ENCODE measurements at regions not wholly inside any gene's neighbourhood (a gene's known extent, or its start where the extent isn't known, plus 50 kb on each side); places are given as distances from the start of the nearest gene placed in this dataset.

DNA sequence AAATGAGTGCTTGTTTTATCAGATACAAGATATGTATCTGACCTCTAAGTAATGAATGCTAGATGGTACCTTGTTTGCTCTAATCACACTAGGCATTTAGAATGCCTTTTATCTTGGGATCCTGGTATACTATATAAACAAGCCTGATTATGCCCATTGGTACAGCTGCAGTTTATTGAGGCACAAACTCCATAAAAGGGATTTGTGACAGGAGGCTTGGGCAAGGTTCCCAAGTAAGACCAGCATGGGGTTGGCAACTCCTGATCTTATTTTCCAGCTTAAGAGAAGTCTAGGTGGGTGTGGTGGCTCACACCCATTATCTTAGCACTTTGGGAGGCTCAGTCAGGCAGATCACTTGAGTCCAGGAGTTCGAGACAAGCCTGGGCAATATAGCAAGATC, 93.9 kb upstream of the DMRT1 start:
- H3K36me3 ChIP-seq (ENCODE audit: insufficient read depth): 0 out of 2 replicates have a peak, but pooled peaks cover 6% of the 10 kb centered on the region
- TF ChIP-seq ZNF114 (CRISPR knock-in tag; IDR thresholded peaks at IDR 0.05) (no peak), REST (IDR thresholded peaks at IDR 0.05; ENCODE audit: unreplicated experiment) (no peak), JUNB (IDR thresholded peaks at IDR 0.05; ENCODE audit: unreplicated experiment) (no peak)
- no peak overlapping the region for H3K4me3 ChIP-seq
- DNase-seq (ENCODE audit: low spot score): no peak
- H3K79me2 ChIP-seq (replicated peaks; ENCODE audit: insufficient read depth): no peaks in the 10 kb centered on the region
- Mint-ChIP-seq H3K4me3 (no peak overlapping the region), H3K27me3 (ENCODE audit: insufficient read depth, low read depth, poor library complexity) (peaks cover 12% of the 10 kb centered on the region), H3K4me1 (peaks cover 19% of the 10 kb centered on the region), H3K9me3 (no peaks in the 10 kb centered on the region), H3K36me3 (ENCODE audit: low read depth) (peaks cover 19% of the 10 kb centered on the region; the same call in 2 of the 3 replicates), H3K27ac (no peak overlapping the region)
- no peak overlapping the region for H3K4me2 ChIP-seq
- peaks cover 6% of the 10 kb centered on the region for H3K4me1 ChIP-seq (ENCODE audit: insufficient read depth)
- ATAC-seq: no peak
- no peak overlapping the region for H2AFZ ChIP-seq
- H3K9me2 ChIP-seq (ENCODE audit: insufficient read depth): no peaks in the 10 kb centered on the region
- no peak overlapping the region for H3K27ac ChIP-seq (ENCODE audit: low read depth)
- H3K27me3 ChIP-seq (ENCODE audit: insufficient read depth): no peaks in the 10 kb centered on the region
- H4K20me1 ChIP-seq (replicated peaks; ENCODE audit: insufficient read depth): no peaks in the 10 kb centered on the region
- no peaks in the 10 kb centered on the region for H3F3A ChIP-seq (replicated peaks; ENCODE audit: low read depth)

- Histone ChIP-seq H2AFZ (no peak overlapping the region), H4K20me1 (replicated peaks; ENCODE audit: insufficient read depth) (no peaks in the 10 kb centered on the region), H3K4me2 (no peak overlapping the region), H3K4me1 (ENCODE audit: insufficient read depth) (peaks cover 6% of the 10 kb centered on the region), H3K9me2 (ENCODE audit: insufficient read depth) (no peaks in the 10 kb centered on the region), H3K27ac (ENCODE audit: low read depth) (no peak overlapping the region), H3K36me3 (ENCODE audit: insufficient read depth) (no peaks in the 10 kb centered on the region), H3F3A (replicated peaks; ENCODE audit: low read depth) (no peaks in the 10 kb centered on the region), H3K79me2 (replicated peaks; ENCODE audit: insufficient read depth) (no peaks in the 10 kb centered on the region), H3K4me3 (no peak overlapping the region), H3K27me3 (ENCODE audit: insufficient read depth) (no peaks in the 10 kb centered on the region)
- H3K27me3 Mint-ChIP-seq (ENCODE audit: insufficient read depth, low read depth, poor library complexity): peaks cover 9% of the 10 kb centered on the region
- H3K36me3 Mint-ChIP-seq (ENCODE audit: low read depth): peaks cover 12% of the 10 kb centered on the region; the same call in 2 of the 3 replicates
- peaks cover 19% of the 10 kb centered on the region for H3K4me1 Mint-ChIP-seq
- H3K27ac Mint-ChIP-seq: peak overlapping the region; percentile 44; the same call in 1 of the 2 replicates
- TF ChIP-seq ZNF114 (CRISPR knock-in tag; IDR thresholded peaks at IDR 0.05) (no peak), NANOG (IDR thresholded peaks at IDR 0.05; ENCODE audit: borderline replicate concordance) (no peak), ZNF331 (CRISPR knock-in tag; IDR thresholded peaks at IDR 0.05; ENCODE audit: low read depth) (no peak), CREB1 (CRISPR knock-in tag; IDR thresholded peaks at IDR 0.05; ENCODE audit: low read depth) (no peak), STAT1 (IDR thresholded peaks at IDR 0.05; ENCODE audit: unreplicated experiment) (no peak), POLR2AphosphoS5 (IDR thresholded peaks at IDR 0.05; ENCODE audit: low read depth) (no peak)
- TF ChIP-seq, protein P1, sequence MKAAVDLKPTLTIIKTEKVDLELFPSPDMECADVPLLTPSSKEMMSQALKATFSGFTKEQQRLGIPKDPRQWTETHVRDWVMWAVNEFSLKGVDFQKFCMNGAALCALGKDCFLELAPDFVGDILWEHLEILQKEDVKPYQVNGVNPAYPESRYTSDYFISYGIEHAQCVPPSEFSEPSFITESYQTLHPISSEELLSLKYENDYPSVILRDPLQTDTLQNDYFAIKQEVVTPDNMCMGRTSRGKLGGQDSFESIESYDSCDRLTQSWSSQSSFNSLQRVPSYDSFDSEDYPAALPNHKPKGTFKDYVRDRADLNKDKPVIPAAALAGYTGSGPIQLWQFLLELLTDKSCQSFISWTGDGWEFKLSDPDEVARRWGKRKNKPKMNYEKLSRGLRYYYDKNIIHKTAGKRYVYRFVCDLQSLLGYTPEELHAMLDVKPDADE (IDR thresholded peaks at IDR 0.05): no peak
- no peaks in the 10 kb centered on the region; the same call in 1 of the 3 replicates for H3K9me3 Mint-ChIP-seq
- no peak for ATAC-seq
- no peak overlapping the region for H3K4me3 Mint-ChIP-seq
- no peak for DNase-seq (ENCODE audit: low spot score)
Measured at GRCh38 chr9:748861-749497, 92.5 kb upstream of the DMRT1 start.

Measured in GM23338 (cell line).